Hematopoietic multipotent progenitor cell treated with erythropoietin and hydrocortisone succinate and interleukin-3 and kit ligand, for 8 days (in vitro differentiated cells): ENCODE measurements at regions not wholly inside any gene's neighbourhood (a gene's known extent, or its start where the extent isn't known, plus 50 kb on each side); places are given as distances from the start of the nearest gene placed in this dataset.
"Not testable (repeated sequence)": the region's sequence is repeated elsewhere in the genome, so short reads cannot be mapped to it uniquely, and the experiment has no call there.

Experiments used
- DNase-seq: peaks from one replicate; pipeline ENCODE4 v3.0.0-alpha.2; 2015

GRCh38 chr2:200179151-200179550 lies 127.3 kb upstream of the SPATS2L start:
- DNase-seq, result no peak

- no peak for DNase-seq
Measured at GRCh38 chr2:200180943-200181342, 125.5 kb upstream of the SPATS2L start.

GRCh38 chr2:200181755-200182154 lies 124.7 kb upstream of the SPATS2L start:
- DNase-seq, result no peak

GRCh38 chr2:200184748-200185627 lies 121.5 kb upstream of the SPATS2L start:
- DNase-seq, result no peak

GRCh38 chr2:200185628-200186000 lies 120.9 kb upstream of the SPATS2L start:
- no peak for DNase-seq

GRCh38 chr2:200186002-200186401 lies 120.5 kb upstream of the SPATS2L start:
- DNase-seq, result no peak

GRCh38 chr2:200188876-200189275 lies 117.6 kb upstream of the SPATS2L start:
- no peak for DNase-seq

GRCh38 chr2:200189964-200190363 lies 116.5 kb upstream of the SPATS2L start:
- no peak for DNase-seq

- DNase-seq, result no peak
Measured at GRCh38 chr2:200193331-200193730, 113.2 kb upstream of the SPATS2L start.

GRCh38 chr2:200193791-200194190 lies 112.7 kb upstream of the SPATS2L start:
- DNase-seq, result no peak

GRCh38 chr2:200194746-200195145 lies 111.7 kb upstream of the SPATS2L start:
- no peak for DNase-seq

- no peak for DNase-seq
Measured at GRCh38 chr2:200199005-200199404, 107.5 kb upstream of the SPATS2L start.

GRCh38 chr2:200199576-200200263 lies 106.8 kb upstream of the SPATS2L start:
- DNase-seq, result peak; percentile 8

- DNase-seq, result not testable (repeated sequence)
Measured at GRCh38 chr2:200201839-200202238, 104.7 kb upstream of the SPATS2L start.

GRCh38 chr2:200203381-200203827 lies 103.1 kb upstream of the SPATS2L start:
- DNase-seq, result no peak

GRCh38 chr2:200208041-200208440 lies 98.5 kb upstream of the SPATS2L start:
- no peak for DNase-seq

GRCh38 chr2:200209030-200209429 lies 97.5 kb upstream of the SPATS2L start:
- no peak for DNase-seq

- no peak for DNase-seq
Measured at GRCh38 chr2:200211643-200212042, 94.8 kb upstream of the SPATS2L start.

- DNase-seq, result no peak
Measured at GRCh38 chr2:200212862-200213425, 93.5 kb upstream of the SPATS2L start.

GRCh38 chr2:200216310-200216709 lies 90.2 kb upstream of the SPATS2L start:
- no peak for DNase-seq

GRCh38 chr2:200217320-200217719 lies 89.2 kb upstream of the SPATS2L start:
- DNase-seq, result no peak

GRCh38 chr2:200218645-200219044 lies 87.8 kb upstream of the SPATS2L start:
- no peak for DNase-seq

GRCh38 chr2:200219309-200220113 lies 87.0 kb upstream of the SPATS2L start:
- no peak for DNase-seq
